ENCODE measurements at regions not wholly inside any gene's neighbourhood (a gene's known extent, or its start where the extent isn't known, plus 50 kb on each side); places are given as distances from the start of the nearest gene placed in this dataset.

DNA sequence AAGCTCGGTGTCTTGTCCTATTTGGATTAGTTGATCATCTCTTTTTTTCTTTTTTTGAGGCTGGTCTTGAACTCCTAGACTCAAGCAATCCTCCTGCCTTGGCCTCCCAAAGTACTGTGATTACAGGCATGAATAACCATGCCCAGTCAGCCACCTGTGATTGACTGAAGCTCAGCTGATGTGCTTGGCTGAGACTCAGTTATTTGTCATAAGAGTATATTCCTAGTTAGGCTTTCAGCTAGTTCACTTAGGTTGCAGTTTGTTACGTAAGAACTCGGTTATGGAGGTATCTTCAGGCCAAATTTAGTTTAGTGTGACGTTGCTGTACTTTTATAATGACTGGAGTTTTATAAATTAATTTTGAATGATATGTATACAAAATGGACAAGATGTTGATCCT lies 365.0 kb downstream of the SV2B start:
- no peak overlapping the region for H3K4me3 Mint-ChIP-seq
- H3K27me3 ChIP-seq (ENCODE audit: control insufficient read depth in 1 of 2, insufficient read depth in 2 of 2, low read length in 2 of 2) = no peaks in the 10 kb centered on the region
- no peaks in the 10 kb centered on the region for H3K9me3 Mint-ChIP-seq
- H3K4me3 ChIP-seq (ENCODE audit: low read length) = no peak overlapping the region
- H3K4me1 Mint-ChIP-seq (ENCODE audit: low read depth) = peaks cover 22% of the 10 kb centered on the region
- ChIA-PET POLR2A (no interaction called here), CTCF (interaction anchor here (0.6 kb wide), 1 partner anchor 41 kb away, joined by 3 read pairs; no protein-coding TSS in a partner anchor)
- intact Hi-C loops (cut with DNase I, micrococcal nuclease) = no loop called here
- no peak overlapping the region for H3K27ac ChIP-seq (ENCODE audit: low read depth in 1 of 2, low read length in 2 of 2)
- no peak for DNase-seq
- H3K36me3 Mint-ChIP-seq (ENCODE audit: low read depth) = no peaks in the 10 kb centered on the region
- TF ChIP-seq, protein P1, sequence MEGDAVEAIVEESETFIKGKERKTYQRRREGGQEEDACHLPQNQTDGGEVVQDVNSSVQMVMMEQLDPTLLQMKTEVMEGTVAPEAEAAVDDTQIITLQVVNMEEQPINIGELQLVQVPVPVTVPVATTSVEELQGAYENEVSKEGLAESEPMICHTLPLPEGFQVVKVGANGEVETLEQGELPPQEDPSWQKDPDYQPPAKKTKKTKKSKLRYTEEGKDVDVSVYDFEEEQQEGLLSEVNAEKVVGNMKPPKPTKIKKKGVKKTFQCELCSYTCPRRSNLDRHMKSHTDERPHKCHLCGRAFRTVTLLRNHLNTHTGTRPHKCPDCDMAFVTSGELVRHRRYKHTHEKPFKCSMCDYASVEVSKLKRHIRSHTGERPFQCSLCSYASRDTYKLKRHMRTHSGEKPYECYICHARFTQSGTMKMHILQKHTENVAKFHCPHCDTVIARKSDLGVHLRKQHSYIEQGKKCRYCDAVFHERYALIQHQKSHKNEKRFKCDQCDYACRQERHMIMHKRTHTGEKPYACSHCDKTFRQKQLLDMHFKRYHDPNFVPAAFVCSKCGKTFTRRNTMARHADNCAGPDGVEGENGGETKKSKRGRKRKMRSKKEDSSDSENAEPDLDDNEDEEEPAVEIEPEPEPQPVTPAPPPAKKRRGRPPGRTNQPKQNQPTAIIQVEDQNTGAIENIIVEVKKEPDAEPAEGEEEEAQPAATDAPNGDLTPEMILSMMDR (IDR thresholded peaks at IDR 0.05) = no peak
- H3K36me3 ChIP-seq (ENCODE audit: insufficient read depth, low read length) = no peaks in the 10 kb centered on the region
- H3K27ac Mint-ChIP-seq = no peak overlapping the region
- peaks cover 25% of the 10 kb centered on the region for H3K4me1 ChIP-seq (ENCODE audit: insufficient read depth, low read length)
- ATAC-seq (ENCODE audit: poor library complexity) = no peak
- H3K27me3 Mint-ChIP-seq = no peaks in the 10 kb centered on the region
- no peaks in the 10 kb centered on the region for H3K9me3 ChIP-seq (ENCODE audit: control insufficient read depth in 1 of 2, insufficient read depth in 1 of 2, low read length in 2 of 2)

DNA sequence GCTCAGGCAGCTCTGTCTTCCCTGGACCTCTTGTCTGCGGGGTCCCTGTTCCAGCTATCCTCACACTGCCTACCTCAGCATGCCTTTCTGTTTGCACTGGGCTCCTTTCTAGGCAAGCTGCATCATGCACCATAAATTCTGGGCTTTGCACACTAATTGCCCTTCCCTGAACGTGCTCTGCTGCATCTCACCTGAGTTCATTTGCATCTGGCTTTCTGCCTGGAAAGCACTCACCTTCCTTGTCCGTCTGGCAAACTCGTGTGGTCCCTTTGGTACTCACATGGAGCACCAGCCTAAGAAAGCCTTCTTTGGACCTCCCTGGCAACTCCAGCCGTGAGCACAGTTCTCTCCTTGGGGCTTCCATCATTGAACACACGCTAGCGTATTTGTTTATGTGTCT lies 365.6 kb downstream of the SV2B start:
- ATAC-seq (ENCODE audit: poor library complexity) = no peak
- Histone ChIP-seq H3K4me3 (ENCODE audit: low read length) (no peak overlapping the region), H3K9me3 (ENCODE audit: control insufficient read depth in 1 of 2, insufficient read depth in 1 of 2, low read length in 2 of 2) (no peaks in the 10 kb centered on the region), H3K4me1 (ENCODE audit: insufficient read depth, low read length) (peaks cover 32% of the 10 kb centered on the region), H3K36me3 (ENCODE audit: insufficient read depth, low read length) (no peaks in the 10 kb centered on the region), H3K27me3 (ENCODE audit: control insufficient read depth in 1 of 2, insufficient read depth in 2 of 2, low read length in 2 of 2) (no peaks in the 10 kb centered on the region), H3K27ac (ENCODE audit: low read depth in 1 of 2, low read length in 2 of 2) (no peak overlapping the region)
- Mint-ChIP-seq H3K4me3 (no peak overlapping the region), H3K9me3 (no peaks in the 10 kb centered on the region), H3K4me1 (ENCODE audit: low read depth) (peaks cover 28% of the 10 kb centered on the region), H3K36me3 (ENCODE audit: low read depth) (no peaks in the 10 kb centered on the region), H3K27ac (no peak overlapping the region), H3K27me3 (no peaks in the 10 kb centered on the region)
- POLR2A ChIA-PET = no interaction called here
- TF ChIP-seq, protein P1 (IDR thresholded peaks at IDR 0.05) = no peak
- DNase-seq = no peak
- CTCF ChIA-PET = interaction anchor here (0.6 kb wide), 1 partner anchor 42 kb away, joined by 3 read pairs; no protein-coding TSS in a partner anchor
- intact Hi-C loops (cut with DNase I, micrococcal nuclease) = no loop called here

DNA sequence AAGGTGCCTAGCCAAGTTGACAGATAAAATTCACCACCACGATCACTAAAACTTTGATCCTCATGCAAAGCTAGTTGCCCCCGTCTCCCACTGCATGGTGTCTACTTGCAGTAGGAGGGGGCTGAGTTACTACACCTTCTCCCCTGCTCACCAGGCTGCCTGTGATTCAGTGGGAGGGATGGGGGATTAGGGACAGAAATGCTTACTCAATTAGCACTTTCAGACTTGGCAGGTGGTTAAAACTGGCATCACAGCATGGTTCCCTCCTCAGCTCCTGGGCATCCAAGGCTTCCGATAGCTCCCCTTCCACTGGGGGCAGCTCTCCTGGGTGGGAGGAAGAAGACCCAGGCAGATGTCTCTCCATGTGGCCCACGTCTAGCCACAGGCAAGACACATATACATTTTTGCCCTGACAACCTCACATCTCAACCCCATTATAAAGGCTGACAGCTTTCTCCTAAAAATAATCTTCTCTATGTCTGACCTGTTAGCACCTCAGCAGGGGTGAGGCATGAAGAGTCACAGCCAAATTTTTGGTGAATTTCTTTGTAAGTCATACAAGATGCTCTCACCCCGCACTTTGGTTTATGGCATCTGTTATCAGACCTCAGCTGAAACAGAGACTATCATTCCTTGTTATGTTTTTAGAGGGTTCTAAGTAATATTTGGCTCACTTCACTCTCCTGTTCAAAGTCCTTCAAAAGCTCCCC lies 369.0 kb downstream of the SV2B start:
- H3K27me3 ChIP-seq (ENCODE audit: control insufficient read depth in 1 of 2, insufficient read depth in 2 of 2, low read length in 2 of 2) = no peaks in the 10 kb centered on the region
- peaks cover 43% of the 10 kb centered on the region for H3K4me1 ChIP-seq (ENCODE audit: insufficient read depth, low read length)
- DNase-seq = no peak
- peak overlapping the region; percentile 7 to 41 for H3K27ac ChIP-seq (ENCODE audit: low read depth in 1 of 2, low read length in 2 of 2)
- Mint-ChIP-seq H3K9me3 (peaks cover 3% of the 10 kb centered on the region), H3K27me3 (no peaks in the 10 kb centered on the region), H3K4me1 (ENCODE audit: low read depth) (peaks cover 55% of the 10 kb centered on the region), H3K4me3 (peak overlapping the region; percentile 32), H3K36me3 (ENCODE audit: low read depth) (no peaks in the 10 kb centered on the region), H3K27ac (peak overlapping the region; percentile 87)
- ChIA-PET POLR2A (no interaction called here), CTCF (no interaction called here)
- no peak overlapping the region for H3K4me3 ChIP-seq (ENCODE audit: low read length)
- TF ChIP-seq, protein P1 (IDR thresholded peaks at IDR 0.05) = no peak
- no peaks in the 10 kb centered on the region for H3K9me3 ChIP-seq (ENCODE audit: control insufficient read depth in 1 of 2, insufficient read depth in 1 of 2, low read length in 2 of 2)
- H3K36me3 ChIP-seq (ENCODE audit: insufficient read depth, low read length) = no peaks in the 10 kb centered on the region
- ATAC-seq (ENCODE audit: poor library complexity) = no peak
- intact Hi-C loops (cut with DNase I, micrococcal nuclease) = no loop called here

Data from CD4-positive, alpha-beta T cell (primary cell).